ENCODE measurements at regions not wholly inside any gene's neighbourhood (a gene's known extent, or its start where the extent isn't known, plus 50 kb on each side); places are given as distances from the start of the nearest gene placed in this dataset.

- DNase-seq (ENCODE audit: low read depth in 2 of 3, low spot score in 2 of 3) = no peak
Measured at GRCh38 chr1:93746021-93746812, 64.6 kb upstream of the BCAR3 start.

- no peak for DNase-seq (ENCODE audit: low read depth in 2 of 3, low spot score in 2 of 3)
Measured at GRCh38 chr1:93744299-93744988, 62.8 kb upstream of the BCAR3 start.

GRCh38 chr1:93743465-93743864, 61.8 kb upstream of the BCAR3 start:
- no peak for DNase-seq (ENCODE audit: low read depth in 2 of 3, low spot score in 2 of 3)

GRCh38 chr1:93740601-93741031, 59.0 kb upstream of the BCAR3 start:
- DNase-seq (ENCODE audit: low read depth in 2 of 3, low spot score in 2 of 3) = no peak

GRCh38 chr1:93740157-93740556, 58.5 kb upstream of the BCAR3 start:
- DNase-seq (ENCODE audit: low read depth in 2 of 3, low spot score in 2 of 3) = no peak

GRCh38 chr1:93739472-93739871, 57.8 kb upstream of the BCAR3 start:
- no peak for DNase-seq (ENCODE audit: low read depth in 2 of 3, low spot score in 2 of 3)

- no peak for DNase-seq (ENCODE audit: low read depth in 2 of 3, low spot score in 2 of 3)
Measured at GRCh38 chr1:93738926-93739325, 57.3 kb upstream of the BCAR3 start.

- DNase-seq (ENCODE audit: low read depth in 2 of 3, low spot score in 2 of 3) = no peak
Measured at GRCh38 chr1:93738075-93738622, 56.5 kb upstream of the BCAR3 start.

GRCh38 chr1:93735722-93736121, 54.1 kb upstream of the BCAR3 start:
- DNase-seq (ENCODE audit: low read depth in 2 of 3, low spot score in 2 of 3) = no peak

GRCh38 chr1:93734999-93735398, 53.4 kb upstream of the BCAR3 start:
- no peak for DNase-seq (ENCODE audit: low read depth in 2 of 3, low spot score in 2 of 3)

- no peak for DNase-seq (ENCODE audit: low read depth in 2 of 3, low spot score in 2 of 3)
Measured at GRCh38 chr1:93733340-93733739, 51.7 kb upstream of the BCAR3 start.

- DNase-seq (ENCODE audit: low read depth in 2 of 3, low spot score in 2 of 3) = no peak
Measured at GRCh38 chr1:93732514-93732913, 50.9 kb upstream of the BCAR3 start.

Measured in activated CD8-positive, alpha-beta memory T cell treated with anti-CD3 and anti-CD28 coated beads for 48 hours (primary cell).